ENCODE measurements at regions not wholly inside any gene's neighbourhood (a gene's known extent, or its start where the extent isn't known, plus 50 kb on each side); places are given as distances from the start of the nearest gene placed in this dataset.

DNA sequence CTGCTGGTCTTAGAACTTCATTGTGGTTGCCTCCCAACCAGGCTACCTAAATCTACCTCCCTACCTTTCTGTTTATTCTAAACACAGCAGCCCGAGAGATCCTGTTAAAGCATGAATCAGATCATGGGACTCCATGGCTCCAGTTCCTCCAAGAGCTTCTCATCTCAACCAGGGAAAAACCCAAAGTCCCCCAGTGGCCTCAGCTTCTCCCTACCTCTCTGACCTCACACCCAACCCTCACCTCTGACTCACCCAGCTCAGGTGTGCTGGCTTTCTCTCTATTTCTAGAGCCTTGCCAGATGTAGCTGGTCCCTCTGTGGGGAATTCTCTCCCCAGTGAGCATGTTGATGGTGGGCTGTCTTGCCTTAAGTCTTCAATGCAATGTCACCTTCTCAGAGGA lies 93.8 kb upstream of the COPS8 start:
- FAIRE-seq (no peak), DNase-seq (ENCODE audit: extremely low read depth in 1 of 4, low spot score in 3 of 4) (no peak), ATAC-seq (no peak)
- Histone ChIP-seq H3K4me1 (replicated peaks in 1 of 2; ENCODE audit: control insufficient read depth in 2 of 2, insufficient read depth in 2 of 2, low read length in 2 of 2) (no peaks in the 10 kb centered on the region), H3K79me2 (ENCODE audit: control insufficient read depth, insufficient read depth, low read length) (no peaks in the 10 kb centered on the region), H4K20me1 (replicated peaks; ENCODE audit: control insufficient read depth, insufficient read depth, low read length) (no peaks in the 10 kb centered on the region; the same call in 1 of the 2 replicates), H3K9me3 (replicated peaks; ENCODE audit: control insufficient read depth, insufficient read depth, low read depth, low read length) (no peaks in the 10 kb centered on the region), H2AFZ (ENCODE audit: low read depth, low read length) (no peak overlapping the region), H3K4me3 (no peak overlapping the region), H3K27ac (ENCODE audit: extremely low read depth, low read depth, low read length) (no peak overlapping the region), H3K9me1 (ENCODE audit: control insufficient read depth, insufficient read depth, low read length) (no peaks in the 10 kb centered on the region), H3K9ac (ENCODE audit: insufficient read depth in 1 of 2, low read depth in 2 of 2, low read length in 2 of 2) (no peak overlapping the region), H3K36me3 (ENCODE audit: control insufficient read depth, insufficient read depth, low read length) (no peaks in the 10 kb centered on the region), H3K4me2 (ENCODE audit: insufficient read depth, low read length) (no peak overlapping the region), H3K27me3 (ENCODE audit: control insufficient read depth in 2 of 2, insufficient read depth in 2 of 2, low read length in 2 of 2) (peaks cover 0 to 21% of the 10 kb centered on the region in 2 experiments; a peak in 1 of 5 replicates)
- no TSS peak for BruUV-seq (replicated peaks)
- 0% methylated on average over 1 of the region's 1 CpG for WGBS (ENCODE audit: insufficient coverage, low coverage, missing lambda C conversion rate)
- in situ Hi-C loops (cut with MboI) (no loop called here), intact Hi-C loops (cut with micrococcal nuclease) (no loop called here)
- TF ChIP-seq MLX (CRISPR knock-in tag; conservative IDR thresholded peaks at IDR 0.05) (no peak), TARDBP (IDR thresholded peaks at IDR 0.05) (no peak)
- ChIA-PET POLR2A (interaction anchor here (1.2 kb wide), 1 partner anchor 14 kb away, joined by 3 read pairs; no protein-coding TSS in a partner anchor), CTCF (ENCODE audit: low intra/inter-chr PET ratio) (no interaction called here)

GRCh38 chr2:236993286-236993685 lies 92.4 kb upstream of the COPS8 start:
- CTCF ChIA-PET (ENCODE audit: low intra/inter-chr PET ratio) = no interaction called here
- Histone ChIP-seq H3K27me3 (ENCODE audit: control insufficient read depth in 2 of 2, insufficient read depth in 2 of 2, low read length in 2 of 2) (peaks cover 0 to 10% of the 10 kb centered on the region in 2 experiments; a peak in 1 of 5 replicates), H3K27ac (ENCODE audit: extremely low read depth, low read depth, low read length) (no peak overlapping the region), H2AFZ (ENCODE audit: low read depth, low read length) (no peak overlapping the region), H3K9me3 (replicated peaks; ENCODE audit: control insufficient read depth, insufficient read depth, low read depth, low read length) (no peaks in the 10 kb centered on the region), H3K9ac (ENCODE audit: insufficient read depth in 1 of 2, low read depth in 2 of 2, low read length in 2 of 2) (no peak overlapping the region), H3K36me3 (ENCODE audit: control insufficient read depth, insufficient read depth, low read length) (no peaks in the 10 kb centered on the region), H4K20me1 (replicated peaks; ENCODE audit: control insufficient read depth, insufficient read depth, low read length) (no peaks in the 10 kb centered on the region), H3K4me3 (no peak overlapping the region), H3K79me2 (ENCODE audit: control insufficient read depth, insufficient read depth, low read length) (no peaks in the 10 kb centered on the region), H3K4me1 (replicated peaks in 1 of 2; ENCODE audit: control insufficient read depth in 2 of 2, insufficient read depth in 2 of 2, low read length in 2 of 2) (no peaks in the 10 kb centered on the region), H3K4me2 (ENCODE audit: insufficient read depth, low read length) (no peak overlapping the region), H3K9me1 (ENCODE audit: control insufficient read depth, insufficient read depth, low read length) (no peaks in the 10 kb centered on the region)
- intact Hi-C loops (cut with micrococcal nuclease) = no loop called here
- WGBS (ENCODE audit: insufficient coverage, low coverage, missing lambda C conversion rate) = 0% methylated on average over 2 of the region's 2 CpGs
- POLR2A ChIA-PET = no interaction called here
- FAIRE-seq (no peak), ATAC-seq (no peak), DNase-seq (ENCODE audit: extremely low read depth in 1 of 4, low spot score in 3 of 4) (no peak)
- no TSS peak for BruUV-seq (replicated peaks)
- in situ Hi-C loops (cut with MboI) = no loop called here
- TF ChIP-seq DPF2 (IDR thresholded peaks at IDR 0.05) (no peak), NUFIP1 (IDR thresholded peaks at IDR 0.05; ENCODE audit: partially characterized antibody) (no peak), ZNF124 (CRISPR knock-in tag; IDR thresholded peaks at IDR 0.05) (no peak), MCM5 (IDR thresholded peaks at IDR 0.05; ENCODE audit: low read depth) (no peak), FOXJ3 (CRISPR knock-in tag; IDR thresholded peaks at IDR 0.05) (no peak), RAD51 (IDR thresholded peaks at IDR 0.05; ENCODE audit: borderline replicate concordance, low read depth) (no peak), ZNF175 (CRISPR knock-in tag; IDR thresholded peaks at IDR 0.05; ENCODE audit: low read depth) (no peak), ZNF253 (CRISPR knock-in tag; conservative IDR thresholded peaks at IDR 0.05) (no peak), NFE2 (IDR thresholded peaks at IDR 0.05; ENCODE audit: low read depth) (no peak)

Data from K562 (cell line).